ENCODE measurements at regions not wholly inside any gene's neighbourhood (a gene's known extent, or its start where the extent isn't known, plus 50 kb on each side); places are given as distances from the start of the nearest gene placed in this dataset.

GRCh38 chr9:108069991-108070390, 580.4 kb upstream of the KLF4 start:
- Histone ChIP-seq H3K9me3 (no peaks in the 10 kb centered on the region), H3K36me3 (no peaks in the 10 kb centered on the region), H3K4me3 (no peak overlapping the region), H3K4me1 (no peaks in the 10 kb centered on the region), H3K9ac (ENCODE audit: low read depth in 2 of 2, low read length in 2 of 2) (no peak overlapping the region), H3K27me3 (no peaks in the 10 kb centered on the region), H3K27ac (no peak overlapping the region)
- TF ChIP-seq CTCF (IDR thresholded peaks at IDR 0.05), result no peak
- no peak for DNase-seq
- intact Hi-C loops (cut with DNase I), result no loop called here

GRCh38 chr9:108062680-108063079, 573.1 kb upstream of the KLF4 start:
- Histone ChIP-seq H3K9me3 (no peaks in the 10 kb centered on the region), H3K4me3 (no peak overlapping the region), H3K9ac (ENCODE audit: low read depth in 2 of 2, low read length in 2 of 2) (no peak overlapping the region), H3K4me1 (peaks cover 3% of the 10 kb centered on the region), H3K36me3 (no peaks in the 10 kb centered on the region), H3K27ac (no peak overlapping the region), H3K27me3 (no peaks in the 10 kb centered on the region)
- intact Hi-C loops (cut with DNase I), result no loop called here
- no peak for TF ChIP-seq CTCF (IDR thresholded peaks at IDR 0.05)
- no peak for DNase-seq

GRCh38 chr9:108060175-108060574, 570.6 kb upstream of the KLF4 start:
- peaks cover 10% of the 10 kb centered on the region for H3K4me1 ChIP-seq

GRCh38 chr9:108058135-108058814, 568.7 kb upstream of the KLF4 start:
- Histone ChIP-seq H3K36me3 (no peaks in the 10 kb centered on the region), H3K4me1 (peaks cover 10% of the 10 kb centered on the region), H3K9ac (ENCODE audit: low read depth in 2 of 2, low read length in 2 of 2) (no peak overlapping the region), H3K9me3 (no peaks in the 10 kb centered on the region), H3K27ac (peak overlapping the region; percentile 53), H3K4me3 (no peak overlapping the region), H3K27me3 (no peaks in the 10 kb centered on the region)
- intact Hi-C loops (cut with DNase I), result no loop called here
- TF ChIP-seq CTCF (IDR thresholded peaks at IDR 0.05), result no peak
- DNase-seq, result no peak

More at GRCh38 chr9:108060175-108060574, 570.6 kb upstream of the KLF4 start:
- TF ChIP-seq CTCF (IDR thresholded peaks at IDR 0.05), result no peak
- Histone ChIP-seq H3K9me3 (no peaks in the 10 kb centered on the region), H3K27me3 (no peaks in the 10 kb centered on the region), H3K4me3 (no peak overlapping the region), H3K27ac (no peak overlapping the region), H3K9ac (ENCODE audit: low read depth in 2 of 2, low read length in 2 of 2) (no peak overlapping the region), H3K36me3 (no peaks in the 10 kb centered on the region)
- intact Hi-C loops (cut with DNase I), result no loop called here
- no peak for DNase-seq

GRCh38 chr9:108057421-108058134, 568.0 kb upstream of the KLF4 start:
- peak; percentile 54 for DNase-seq
- intact Hi-C loops (cut with DNase I), result no loop called here
- Histone ChIP-seq H3K9me3 (no peaks in the 10 kb centered on the region), H3K27me3 (no peaks in the 10 kb centered on the region), H3K4me1 (peaks cover 10% of the 10 kb centered on the region), H3K4me3 (no peak overlapping the region), H3K27ac (peak overlapping the region; percentile 53), H3K36me3 (no peaks in the 10 kb centered on the region), H3K9ac (ENCODE audit: low read depth in 2 of 2, low read length in 2 of 2) (no peak overlapping the region)
- no peak for TF ChIP-seq CTCF (IDR thresholded peaks at IDR 0.05)
